ENCODE measurements at regions not wholly inside any gene's neighbourhood (a gene's known extent, or its start where the extent isn't known, plus 50 kb on each side); places are given as distances from the start of the nearest gene placed in this dataset.
"Not testable (repeated sequence)": the region's sequence is repeated elsewhere in the genome, so short reads cannot be mapped to it uniquely, and the experiment has no call there.

DNA sequence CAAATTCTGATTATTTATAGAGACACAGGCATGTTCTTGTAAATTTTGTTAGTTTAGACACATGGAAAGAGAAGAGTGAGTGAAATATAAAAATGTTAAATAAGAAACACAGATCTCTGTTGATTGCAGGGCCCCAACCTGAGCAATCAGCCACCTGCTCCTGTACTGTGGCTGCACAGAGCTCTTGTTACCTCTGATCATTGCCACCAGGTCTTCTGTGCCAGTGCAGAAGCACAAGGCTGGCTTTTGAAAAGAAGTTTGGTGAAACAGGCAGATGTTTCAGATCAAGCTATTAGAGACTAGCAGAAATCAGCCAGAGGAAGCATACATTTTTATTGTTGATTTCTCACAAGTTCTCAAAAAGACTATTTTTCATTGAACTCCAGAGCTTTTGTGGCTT is 434.1 kb upstream of the OR4E1 start:
- no peak for DNase-seq
- Histone ChIP-seq H3K27ac (no peak overlapping the region), H3K36me3 (no peaks in the 10 kb centered on the region), H3K27me3 (no peaks in the 10 kb centered on the region), H3K9me3 (no peaks in the 10 kb centered on the region), H3K4me1 (no peaks in the 10 kb centered on the region), H3K4me3 (no peak overlapping the region)
- intact Hi-C loops (cut with DNase I; ENCODE audit: low total_unique reads) = no loop called here
- TF ChIP-seq POLR2AphosphoS5 (IDR thresholded peaks at IDR 0.05) (no peak), EP300 (IDR thresholded peaks at IDR 0.05) (no peak), POLR2A (IDR thresholded peaks at IDR 0.05) (no peak)
- TF ChIP-seq, protein P1, sequence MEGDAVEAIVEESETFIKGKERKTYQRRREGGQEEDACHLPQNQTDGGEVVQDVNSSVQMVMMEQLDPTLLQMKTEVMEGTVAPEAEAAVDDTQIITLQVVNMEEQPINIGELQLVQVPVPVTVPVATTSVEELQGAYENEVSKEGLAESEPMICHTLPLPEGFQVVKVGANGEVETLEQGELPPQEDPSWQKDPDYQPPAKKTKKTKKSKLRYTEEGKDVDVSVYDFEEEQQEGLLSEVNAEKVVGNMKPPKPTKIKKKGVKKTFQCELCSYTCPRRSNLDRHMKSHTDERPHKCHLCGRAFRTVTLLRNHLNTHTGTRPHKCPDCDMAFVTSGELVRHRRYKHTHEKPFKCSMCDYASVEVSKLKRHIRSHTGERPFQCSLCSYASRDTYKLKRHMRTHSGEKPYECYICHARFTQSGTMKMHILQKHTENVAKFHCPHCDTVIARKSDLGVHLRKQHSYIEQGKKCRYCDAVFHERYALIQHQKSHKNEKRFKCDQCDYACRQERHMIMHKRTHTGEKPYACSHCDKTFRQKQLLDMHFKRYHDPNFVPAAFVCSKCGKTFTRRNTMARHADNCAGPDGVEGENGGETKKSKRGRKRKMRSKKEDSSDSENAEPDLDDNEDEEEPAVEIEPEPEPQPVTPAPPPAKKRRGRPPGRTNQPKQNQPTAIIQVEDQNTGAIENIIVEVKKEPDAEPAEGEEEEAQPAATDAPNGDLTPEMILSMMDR (IDR thresholded peaks at IDR 0.05) = no peak

DNA sequence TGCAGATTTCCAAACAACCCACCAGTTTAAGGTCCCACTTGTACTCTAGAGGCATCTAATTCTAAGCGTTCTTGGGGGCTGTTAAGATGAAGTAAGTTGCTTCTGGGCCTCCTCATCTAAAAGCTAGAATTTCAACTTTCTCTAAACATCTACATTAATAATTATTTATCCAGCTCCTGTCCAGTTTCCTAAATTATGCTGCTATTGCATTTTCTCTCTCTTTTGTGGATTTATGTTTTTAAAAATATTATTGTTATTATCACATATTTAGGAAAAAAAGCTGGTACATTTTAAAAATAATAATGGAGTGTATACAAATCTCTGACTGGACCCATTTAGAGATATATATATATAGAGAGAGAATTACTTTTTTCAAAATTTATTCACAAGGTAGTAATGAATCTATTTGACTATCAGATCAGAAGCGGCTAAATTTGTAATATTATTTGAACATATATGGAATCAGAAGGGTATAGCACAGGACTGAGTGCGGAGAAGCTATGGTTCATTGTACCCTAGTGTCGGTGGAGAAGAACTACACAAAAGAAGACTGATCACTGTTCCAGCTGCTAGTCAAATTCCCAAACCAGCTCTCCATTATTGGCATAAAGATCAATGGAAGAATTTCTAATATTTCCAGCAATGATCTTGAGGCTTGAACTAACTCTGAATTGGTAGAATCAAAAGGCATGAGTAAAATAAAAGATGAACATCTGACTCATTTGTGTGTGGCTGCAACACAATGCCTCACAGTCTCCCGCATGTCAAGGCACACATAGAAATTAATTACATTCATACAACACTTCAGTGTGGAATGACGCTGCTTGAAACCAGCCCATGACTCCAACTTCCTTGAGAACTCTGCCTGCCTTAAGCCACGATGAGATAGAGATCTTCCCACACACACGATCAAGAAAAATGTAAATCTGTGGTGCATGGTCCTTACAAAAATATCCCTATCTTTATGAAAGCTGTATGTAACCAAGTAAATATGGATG is 433.4 kb upstream of the OR4E1 start:
- Histone ChIP-seq H3K27me3 (no peaks in the 10 kb centered on the region), H3K36me3 (no peaks in the 10 kb centered on the region), H3K4me1 (no peaks in the 10 kb centered on the region), H3K27ac (no peak overlapping the region), H3K9me3 (no peaks in the 10 kb centered on the region), H3K4me3 (no peak overlapping the region)
- DNase-seq = no peak
- intact Hi-C loops (cut with DNase I; ENCODE audit: low total_unique reads) = no loop called here
- 68 to 78% (median 73%) methylated on average over 8 of the region's 8 CpGs for WGBS, 5 donors
- TF ChIP-seq POLR2A (IDR thresholded peaks at IDR 0.05) (no peak), POLR2AphosphoS5 (IDR thresholded peaks at IDR 0.05) (no peak), EP300 (IDR thresholded peaks at IDR 0.05) (no peak)
- TF ChIP-seq, protein P1 (IDR thresholded peaks at IDR 0.05) = no peak

DNA sequence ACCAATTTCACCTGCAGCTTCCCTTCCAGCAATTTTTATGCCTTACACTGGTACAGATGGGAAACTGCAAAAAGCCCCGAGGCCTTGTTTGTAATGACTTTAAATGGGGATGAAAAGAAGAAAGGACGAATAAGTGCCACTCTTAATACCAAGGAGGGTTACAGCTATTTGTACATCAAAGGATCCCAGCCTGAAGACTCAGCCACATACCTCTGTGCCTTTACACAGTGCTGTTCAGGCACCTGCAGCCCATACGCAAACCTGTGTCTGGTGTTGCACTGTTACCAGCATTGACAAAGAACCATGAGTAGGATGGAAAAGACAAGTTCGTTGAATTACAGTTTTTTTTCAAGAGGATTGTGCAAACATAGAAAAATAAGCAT is 432.0 kb upstream of the OR4E1 start:
- Histone ChIP-seq H3K36me3 (no peaks in the 10 kb centered on the region), H3K27ac (no peak overlapping the region), H3K9me3 (no peaks in the 10 kb centered on the region), H3K4me1 (no peaks in the 10 kb centered on the region), H3K27me3 (no peaks in the 10 kb centered on the region), H3K4me3 (no peak overlapping the region)
- TF ChIP-seq, protein P1 (IDR thresholded peaks at IDR 0.05) = no peak
- TF ChIP-seq EP300 (IDR thresholded peaks at IDR 0.05) (no peak), POLR2AphosphoS5 (IDR thresholded peaks at IDR 0.05) (no peak), POLR2A (IDR thresholded peaks at IDR 0.05) (no peak)
- intact Hi-C loops (cut with DNase I; ENCODE audit: low total_unique reads) = no loop called here
- WGBS, 5 donors = 53 to 70% (median 69%) methylated on average over 4 of the region's 4 CpGs
- no peak for DNase-seq

DNA sequence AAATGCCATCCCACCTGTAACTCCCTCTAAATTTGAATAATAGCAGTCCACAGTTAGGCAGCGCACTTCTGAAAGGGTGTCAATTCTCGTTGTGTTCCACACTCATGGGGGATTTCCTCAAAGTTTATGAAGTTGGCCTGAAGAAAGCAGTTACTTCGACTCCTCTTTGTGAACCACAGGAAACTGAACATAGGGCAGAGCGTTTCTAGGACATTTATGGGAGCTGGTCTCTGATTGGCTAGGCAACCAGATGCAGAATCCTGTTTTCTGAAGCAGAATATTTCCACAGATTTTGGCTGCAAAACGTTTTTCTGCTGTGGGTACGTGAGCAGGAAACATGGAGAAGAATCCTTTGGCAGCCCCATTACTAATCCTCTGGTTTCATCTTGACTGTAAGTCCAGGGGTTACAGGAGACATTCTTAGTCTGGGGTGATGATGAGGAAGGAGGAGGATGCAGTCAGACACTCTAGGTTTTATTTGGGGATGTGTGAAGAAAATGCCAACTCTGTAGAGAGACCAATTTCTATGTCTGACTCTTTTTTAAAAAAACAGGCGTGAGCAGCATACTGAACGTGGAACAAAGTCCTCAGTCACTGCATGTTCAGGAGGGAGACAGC is 431.5 kb upstream of the OR4E1 start:
- intact Hi-C loops (cut with DNase I; ENCODE audit: low total_unique reads) = no loop called here
- 45 to 53% (median 50%) methylated on average over 8 of the region's 8 CpGs for WGBS, 5 donors

DNA sequence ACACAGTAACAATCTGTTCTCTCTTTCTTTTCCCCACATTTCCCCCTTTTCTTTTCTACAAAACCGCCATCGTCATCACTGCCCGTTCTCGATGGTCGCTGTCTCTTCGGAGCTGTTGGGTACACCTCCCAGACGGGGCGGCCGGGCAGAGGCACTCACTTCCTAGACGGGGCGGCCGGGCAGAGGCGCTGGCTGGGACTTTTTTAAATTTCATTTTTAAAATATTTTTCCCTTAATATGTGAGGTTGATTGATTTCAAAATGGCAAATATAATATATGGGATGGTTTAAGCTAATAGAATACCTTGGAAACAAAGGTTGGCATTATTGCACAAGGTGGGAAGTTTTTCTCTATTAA is 427.1 kb upstream of the OR4E1 start:
- H3K27me3 ChIP-seq; H3K9me3 ChIP-seq; DNase-seq; intact Hi-C loops (cut with DNase I; ENCODE audit: low total_unique reads); H3K36me3 ChIP-seq; H3K4me3 ChIP-seq; H3K27ac ChIP-seq: not testable (repeated sequence)
- H3K4me1 ChIP-seq = peaks cover 0 to 38% (median 8%) of the 10 kb centered on the region in 4 donors
- 93 to 95% (median 94%) methylated on average over 13 of the region's 13 CpGs for WGBS, 5 donors

More for the DNA sequence above, 431.5 kb upstream of the OR4E1 start:
- Histone ChIP-seq H3K27ac (no peak overlapping the region), H3K36me3 (no peaks in the 10 kb centered on the region), H3K4me3 (no peak overlapping the region), H3K9me3 (no peaks in the 10 kb centered on the region), H3K27me3 (no peaks in the 10 kb centered on the region), H3K4me1 (peaks cover 0 to 4% (median 0%) of the 10 kb centered on the region in 4 donors)
- TF ChIP-seq, protein P1 (IDR thresholded peaks at IDR 0.05) = no peak
- no peak for TF ChIP-seq EP300 (IDR thresholded peaks at IDR 0.05)
- no peak for TF ChIP-seq POLR2AphosphoS5 (IDR thresholded peaks at IDR 0.05)
- no peak for DNase-seq
